Right lung (tissue), 2 donors: ENCODE measurements at regions not wholly inside any gene's neighbourhood (a gene's known extent, or its start where the extent isn't known, plus 50 kb on each side); places are given as distances from the start of the nearest gene placed in this dataset.

Experiments used
- DNase-seq, 2 donors: peaks; one replicate each; pipeline ENCODE4 v3.0.0-alpha.2; 2013

DNA sequence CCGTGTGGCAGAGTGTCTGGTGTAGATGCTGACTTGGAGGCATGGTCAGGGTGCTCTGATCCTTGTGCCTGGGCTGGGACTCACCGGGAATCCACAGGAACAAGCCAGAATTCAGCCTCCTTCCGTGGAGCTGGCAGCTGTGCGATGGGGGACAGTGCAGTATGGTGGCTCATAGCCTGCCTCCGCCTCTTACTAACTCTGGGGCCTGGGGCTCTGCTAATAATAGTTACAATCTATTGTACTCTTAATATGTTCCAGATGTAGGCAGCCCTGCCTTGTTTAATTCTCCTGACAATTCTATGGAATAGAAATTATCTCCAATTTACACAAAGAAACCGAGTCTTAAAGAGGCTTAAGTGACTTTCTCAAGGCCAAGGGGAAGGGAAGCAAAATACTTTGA is 77.6 kb downstream of the PCDH1 start:
- no peak for DNase-seq

GRCh38 chr5:141799507-141800167 is 78.6 kb downstream of the PCDH1 start:
- no peak for DNase-seq

- DNase-seq: no peak
Observed at GRCh38 chr5:141797425-141797824, 80.8 kb downstream of the PCDH1 start.

GRCh38 chr5:141795421-141795820 is 82.8 kb downstream of the PCDH1 start:
- no peak for DNase-seq

GRCh38 chr5:141793881-141794280 is 84.3 kb downstream of the PCDH1 start:
- no peak for DNase-seq

DNA sequence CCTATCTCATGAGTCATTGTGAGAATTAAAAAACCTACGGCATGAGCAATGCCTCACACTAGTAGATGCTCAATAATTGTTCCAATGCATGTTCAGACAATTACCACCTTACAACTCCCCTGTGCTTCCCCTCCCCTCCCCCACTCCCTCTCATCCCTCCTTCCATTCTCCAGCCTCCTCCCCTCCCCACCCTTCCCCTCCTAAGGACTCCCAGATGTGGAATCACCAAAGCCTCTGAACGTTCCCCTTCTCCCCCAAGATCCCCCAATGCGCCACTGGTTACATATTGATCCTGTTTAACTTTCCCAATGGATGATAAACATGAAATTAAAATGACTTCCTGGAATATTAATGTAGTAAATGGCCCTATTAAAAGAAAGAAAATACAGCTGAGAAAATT is 84.8 kb downstream of the PCDH1 start:
- no peak for DNase-seq

DNA sequence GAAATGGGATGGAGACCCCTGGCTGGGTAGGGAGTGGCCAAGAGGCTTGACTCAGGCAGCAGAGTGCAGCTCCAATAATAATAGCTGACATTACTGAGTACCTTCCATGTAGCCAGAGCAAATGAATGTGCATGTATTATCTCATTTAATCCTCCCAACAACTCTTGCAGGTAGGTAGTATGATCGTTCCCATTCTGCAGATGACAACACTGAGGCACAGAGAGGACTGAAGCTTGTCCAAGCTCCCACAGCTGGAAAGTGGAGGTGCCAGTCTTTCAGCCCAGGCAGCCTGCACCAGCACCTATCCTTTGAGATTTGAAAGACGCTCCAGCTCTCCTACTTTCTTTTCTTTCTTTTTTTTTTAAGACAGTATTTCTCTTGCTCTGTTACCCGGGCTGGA is 87.6 kb downstream of the PCDH1 start:
- no peak for DNase-seq

GRCh38 chr5:141789330-141789729 is 88.9 kb downstream of the PCDH1 start:
- no peak for DNase-seq

DNA sequence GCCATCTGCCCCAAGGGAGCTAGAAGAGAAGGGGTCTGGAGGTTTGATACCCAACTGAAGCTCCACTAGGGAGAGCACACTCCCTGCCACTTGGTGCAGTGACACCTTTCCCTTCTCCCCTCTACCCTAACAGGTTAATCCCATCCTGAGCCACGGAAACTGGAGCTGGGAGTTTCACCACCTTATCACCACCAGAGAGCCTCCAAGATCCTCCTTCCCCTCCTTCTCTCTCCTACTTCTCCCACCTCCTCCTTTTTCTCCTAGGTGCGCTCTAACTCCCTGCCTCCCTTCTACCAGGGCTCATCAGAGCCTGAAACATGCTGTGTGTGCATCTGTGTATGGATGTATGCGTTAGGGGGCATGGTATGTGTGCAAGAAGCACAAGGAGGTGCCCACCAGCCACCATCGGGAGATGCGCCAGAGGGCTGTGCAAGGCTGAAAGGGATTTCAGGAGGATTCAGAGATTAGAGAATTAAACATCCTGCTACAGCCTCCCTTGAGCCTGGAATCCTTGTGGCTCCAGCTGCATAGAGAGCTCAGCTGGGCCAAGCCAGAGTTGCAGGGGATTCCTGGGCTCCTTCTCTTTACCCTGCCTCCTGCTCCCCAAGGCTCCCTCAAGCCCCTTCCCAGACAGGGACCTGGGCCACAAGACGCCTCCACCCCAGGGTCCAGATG is 89.8 kb downstream of the PCDH1 start:
- no peak for DNase-seq

GRCh38 chr5:141787376-141787775 is 90.8 kb downstream of the PCDH1 start:
- DNase-seq: peak in 1 of 2 donors; percentile 36

DNA sequence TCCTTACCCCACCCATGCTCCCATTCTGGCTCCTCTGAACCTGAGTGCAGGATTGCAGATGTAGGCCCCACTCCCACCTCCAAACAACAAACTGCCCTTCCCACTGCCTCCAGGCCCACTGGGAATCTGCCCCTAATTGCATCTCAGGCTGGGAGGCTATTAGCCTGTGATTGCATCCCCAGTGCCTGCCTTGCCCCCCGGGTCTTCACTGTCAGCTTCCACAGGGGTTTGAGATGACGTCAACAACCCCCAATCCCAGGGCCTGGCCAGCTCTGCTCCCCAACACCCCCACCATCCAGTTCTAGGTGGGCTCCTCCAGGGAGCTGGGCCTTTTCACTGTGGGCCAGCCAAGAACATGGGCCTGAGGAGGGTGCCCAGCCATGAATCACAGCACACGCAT is 91.5 kb downstream of the PCDH1 start:
- DNase-seq: no peak

GRCh38 chr5:141785711-141786110 is 92.5 kb downstream of the PCDH1 start:
- DNase-seq: no peak

DNA sequence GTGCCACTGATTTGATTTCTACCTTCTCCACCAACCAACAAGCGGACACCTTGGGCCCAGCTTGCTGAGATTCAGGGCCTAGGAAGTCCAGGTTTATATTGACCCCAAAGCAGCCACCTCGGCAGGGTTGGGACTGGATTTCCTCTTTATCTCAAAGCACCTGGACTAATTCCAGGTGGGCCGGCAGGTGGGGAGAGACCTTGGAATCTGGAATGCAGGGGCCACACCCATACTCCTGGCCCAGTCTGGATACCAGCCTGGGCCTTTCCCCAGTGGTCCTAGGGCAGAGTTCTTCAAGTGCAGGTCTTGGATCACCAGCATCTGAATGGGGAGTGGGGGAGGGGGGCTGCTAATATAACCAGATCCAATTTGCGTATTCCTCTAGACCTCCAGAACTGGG is 93.1 kb downstream of the PCDH1 start:
- no peak for DNase-seq

- no peak for DNase-seq
Observed at GRCh38 chr5:141784529-141784928, 93.7 kb downstream of the PCDH1 start.

- no peak for DNase-seq
Observed at GRCh38 chr5:141783947-141784296, 94.3 kb downstream of the PCDH1 start.

DNA sequence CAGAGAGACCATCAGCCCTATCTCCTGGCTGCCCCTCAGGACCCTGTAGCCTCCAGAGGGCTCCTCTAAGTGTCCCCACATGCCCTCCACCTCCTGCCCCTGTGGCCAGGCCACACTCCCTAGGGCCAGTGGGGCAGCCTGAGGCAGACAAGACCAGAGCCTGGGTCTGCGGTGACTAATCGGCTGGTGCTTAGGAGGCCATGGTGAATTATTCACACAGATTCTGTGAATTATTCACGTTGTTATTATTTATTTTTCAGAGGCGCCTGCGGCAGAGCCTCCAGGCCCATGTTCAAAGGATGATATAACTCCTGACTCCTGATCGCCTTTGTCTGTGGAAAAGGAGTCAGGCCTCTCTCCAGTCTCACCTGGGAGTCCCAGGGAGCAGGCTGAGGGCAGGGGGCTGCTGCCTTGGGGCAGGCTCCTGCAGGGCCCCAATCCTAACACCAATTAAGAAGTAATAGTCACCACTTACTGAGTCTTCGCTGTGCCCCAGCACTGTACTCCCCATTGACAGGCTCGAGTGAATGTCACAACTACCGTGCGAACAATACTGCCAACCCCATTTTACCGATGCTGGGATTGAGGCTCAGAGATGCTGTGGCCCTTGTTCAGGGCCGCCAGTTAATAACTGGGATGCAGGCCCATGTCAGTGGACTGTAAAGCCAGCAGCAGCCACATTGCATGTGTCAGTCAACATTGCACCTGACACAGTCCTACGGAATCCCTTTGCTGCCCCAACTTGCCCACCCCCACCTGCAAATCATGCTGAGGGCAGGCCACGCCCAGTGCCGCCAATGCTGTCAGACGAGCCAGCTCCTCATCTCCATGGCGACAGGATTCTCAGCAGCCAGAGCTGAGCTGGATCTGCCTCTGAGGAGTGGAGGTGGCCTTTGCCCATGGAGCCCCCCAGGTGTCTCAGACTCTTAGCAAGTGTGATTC is 94.9 kb downstream of the PCDH1 start:
- no peak for DNase-seq

- DNase-seq: no peak
Observed at GRCh38 chr5:141781910-141782309, 96.3 kb downstream of the PCDH1 start.

GRCh38 chr5:141780952-141781781 is 97.0 kb downstream of the PCDH1 start:
- DNase-seq: no peak

DNA sequence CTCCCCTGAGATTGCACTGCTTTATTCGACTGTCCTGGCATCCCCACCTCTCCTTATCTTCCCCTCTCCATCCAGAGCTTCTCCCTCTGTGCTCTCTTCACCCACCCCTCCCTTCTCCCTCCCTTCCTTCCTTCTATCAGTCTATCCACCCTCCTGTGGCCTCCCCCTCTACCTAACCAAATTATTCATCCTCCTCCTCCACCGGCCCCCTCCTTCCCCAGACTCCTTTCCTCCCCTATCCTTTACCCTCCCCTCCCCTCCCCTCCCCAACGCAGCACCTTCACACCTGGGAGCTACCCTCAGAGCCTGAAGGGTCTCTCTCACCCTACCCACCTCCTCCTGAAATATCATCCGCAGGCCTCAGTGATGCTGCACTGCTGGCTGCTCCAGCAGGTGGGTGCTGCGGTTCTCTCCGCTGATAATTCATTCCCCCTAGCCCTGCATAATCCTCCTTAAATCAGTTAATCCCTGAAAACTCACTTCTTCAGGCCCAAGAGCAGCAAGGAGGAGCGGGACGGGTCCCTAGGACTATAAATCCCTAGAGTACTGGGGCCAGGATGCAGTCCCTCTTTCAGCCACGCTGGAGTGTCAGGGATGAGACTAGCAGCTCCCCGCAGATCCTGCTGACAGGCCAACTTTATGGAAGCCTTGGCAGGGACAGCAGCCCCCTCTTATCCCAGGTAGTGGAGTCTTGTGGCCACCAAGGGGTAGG is 97.8 kb downstream of the PCDH1 start:
- DNase-seq: no peak

DNA sequence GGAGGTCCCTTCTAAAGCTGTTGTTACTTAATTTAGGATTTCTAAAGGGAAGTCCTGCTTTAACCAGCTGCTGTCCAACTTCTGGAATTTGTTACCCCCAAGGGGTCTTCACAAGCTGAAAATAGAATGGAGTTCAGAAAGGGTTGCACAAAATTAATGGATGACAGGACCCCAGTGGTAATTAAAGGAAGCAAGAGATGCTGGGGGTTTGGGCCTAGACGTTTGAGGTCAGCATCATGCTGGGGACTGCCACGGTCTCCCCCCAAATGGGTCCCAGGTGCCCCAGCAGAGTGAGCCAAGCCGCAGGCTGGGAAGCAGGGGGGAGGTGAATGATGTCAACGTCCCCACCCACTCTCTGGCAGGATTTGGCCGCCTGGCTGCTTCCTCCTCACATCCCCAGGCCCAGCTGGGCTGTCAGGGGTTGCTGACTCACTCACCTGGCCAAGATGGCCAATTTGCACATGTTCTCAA is 97.5 kb upstream of the ARAP3 start:
- no peak for DNase-seq

GRCh38 chr5:141778683-141779082 is 96.7 kb upstream of the ARAP3 start:
- no peak for DNase-seq
